HG03139 (cell line): ENCODE measurements at regions not wholly inside any gene's neighbourhood (a gene's known extent, or its start where the extent isn't known, plus 50 kb on each side); places are given as distances from the start of the nearest gene placed in this dataset.

Experiments
- ATAC-seq: cut with Tn5 transposase; IDR thresholded peaks from one replicate; pipeline ENCODE4 v1.9.1; 2021; ENCODE audit not compliant: unreplicated experiment

GRCh38 chr2:217326238-217327022, 466.6 kb upstream of the TNP1 start:
- ATAC-seq: no peak

GRCh38 chr2:217325816-217326215, 466.0 kb upstream of the TNP1 start:
- ATAC-seq: no peak

DNA sequence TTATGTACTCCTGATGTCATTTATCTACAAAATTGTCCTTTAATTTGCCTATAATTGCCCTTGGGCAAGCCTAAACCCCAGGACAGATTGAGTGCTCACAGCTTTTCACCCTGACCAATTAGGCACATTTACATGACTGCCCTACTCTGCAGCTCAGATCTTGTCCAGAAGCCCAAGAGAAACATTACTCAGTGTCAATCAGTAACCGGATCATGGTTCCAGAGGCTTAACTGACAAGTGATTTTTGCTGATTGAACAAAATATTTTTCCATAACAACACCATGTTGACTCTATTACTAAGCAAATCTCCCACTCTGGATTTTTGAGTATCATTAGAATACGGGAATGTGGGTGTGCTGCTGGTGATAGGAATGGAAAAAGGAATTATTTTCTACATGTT, 465.4 kb upstream of the TNP1 start:
- ATAC-seq: no peak

GRCh38 chr2:217316743-217317142, 456.9 kb upstream of the TNP1 start:
- ATAC-seq: peak; percentile 92

GRCh38 chr2:217314021-217314460, 454.2 kb upstream of the TNP1 start:
- no peak for ATAC-seq

DNA sequence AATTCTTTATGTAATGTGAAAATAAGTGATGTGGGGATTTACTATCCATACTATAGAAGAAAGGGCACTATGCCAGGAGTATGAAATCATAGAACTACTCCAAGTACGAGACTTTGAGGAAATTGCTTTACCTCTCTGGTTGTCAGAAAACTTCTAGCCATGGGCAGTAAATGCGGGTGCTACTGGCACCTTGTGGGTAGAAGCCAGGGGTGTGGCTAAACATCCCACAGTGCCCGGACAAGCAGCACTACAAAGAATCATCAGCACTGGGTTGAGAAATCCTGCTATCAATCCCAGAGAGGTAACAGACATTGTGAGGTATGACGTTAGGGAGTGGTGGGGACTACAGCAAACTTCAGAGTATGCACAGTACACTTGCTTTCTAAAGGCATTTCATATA, 453.5 kb upstream of the TNP1 start:
- no peak for ATAC-seq

- no peak for ATAC-seq
Measured at GRCh38 chr2:217309056-217309455, 449.2 kb upstream of the TNP1 start.

- no peak for ATAC-seq
Measured at GRCh38 chr2:217307023-217307422, 447.2 kb upstream of the TNP1 start.

GRCh38 chr2:217305882-217306281, 446.0 kb upstream of the TNP1 start:
- ATAC-seq: no peak

DNA sequence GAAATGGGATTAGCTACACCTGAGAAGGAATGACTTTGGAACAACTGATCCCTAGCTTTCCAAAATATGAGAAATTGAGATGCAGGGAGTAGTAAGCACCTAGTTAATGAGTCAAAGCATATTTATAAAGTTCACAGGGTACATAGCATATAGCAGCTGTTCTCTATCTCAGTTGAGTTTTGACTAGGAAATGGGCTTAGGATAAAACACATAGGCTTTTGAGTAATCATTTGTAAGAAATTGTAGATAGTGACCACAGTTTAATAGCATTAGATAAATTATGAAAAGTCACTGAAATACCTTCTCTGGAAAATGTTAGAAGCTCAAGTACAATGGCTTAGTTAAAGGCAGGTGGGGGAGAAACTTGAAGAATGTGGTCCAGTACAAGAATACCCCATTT, 444.7 kb upstream of the TNP1 start:
- no peak for ATAC-seq

- no peak for ATAC-seq
Measured at GRCh38 chr2:217302856-217303255, 443.0 kb upstream of the TNP1 start.

GRCh38 chr2:217301142-217301925, 441.5 kb upstream of the TNP1 start:
- ATAC-seq: no peak

DNA sequence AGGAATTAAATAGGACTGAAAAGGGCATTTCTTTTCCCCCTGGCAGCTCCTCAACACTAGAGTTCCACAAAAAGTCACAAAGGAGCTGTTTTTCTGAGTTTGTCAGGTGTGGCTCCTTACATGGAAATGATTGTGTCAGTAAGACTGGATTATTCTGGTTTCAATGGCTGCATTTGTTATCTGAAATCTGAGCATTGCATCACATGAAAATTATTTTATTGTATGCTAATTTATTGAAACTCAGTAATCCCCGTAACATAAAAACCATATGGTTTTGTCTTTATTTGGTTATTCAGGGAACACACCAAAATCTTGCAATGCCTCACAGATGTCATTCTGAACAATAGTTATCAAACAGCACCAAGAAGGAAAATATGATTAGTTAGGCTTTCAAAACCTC, 439.7 kb upstream of the TNP1 start:
- no peak for ATAC-seq

GRCh38 chr2:217297096-217297495, 437.2 kb upstream of the TNP1 start:
- ATAC-seq: no peak

DNA sequence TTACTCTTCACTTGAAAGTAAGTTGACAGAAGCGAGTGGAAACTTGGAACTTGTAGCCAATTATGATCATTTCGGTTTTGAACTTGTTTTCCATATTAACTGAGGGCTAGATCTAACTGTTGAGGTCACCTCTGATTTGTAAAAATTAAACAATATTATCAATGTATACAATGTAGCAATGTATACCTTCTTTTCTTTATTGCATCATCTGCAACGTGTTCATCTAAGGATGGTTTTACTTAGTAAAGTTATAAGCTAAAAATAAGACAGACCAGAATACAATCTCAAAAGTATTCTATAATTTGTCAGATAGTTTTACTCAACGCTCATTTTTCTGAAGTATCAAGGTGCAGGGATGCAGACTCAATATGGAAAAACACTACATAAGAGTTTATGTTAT, 435.0 kb upstream of the TNP1 start:
- ATAC-seq: no peak

GRCh38 chr2:217294211-217294610, 434.3 kb upstream of the TNP1 start:
- ATAC-seq: no peak

DNA sequence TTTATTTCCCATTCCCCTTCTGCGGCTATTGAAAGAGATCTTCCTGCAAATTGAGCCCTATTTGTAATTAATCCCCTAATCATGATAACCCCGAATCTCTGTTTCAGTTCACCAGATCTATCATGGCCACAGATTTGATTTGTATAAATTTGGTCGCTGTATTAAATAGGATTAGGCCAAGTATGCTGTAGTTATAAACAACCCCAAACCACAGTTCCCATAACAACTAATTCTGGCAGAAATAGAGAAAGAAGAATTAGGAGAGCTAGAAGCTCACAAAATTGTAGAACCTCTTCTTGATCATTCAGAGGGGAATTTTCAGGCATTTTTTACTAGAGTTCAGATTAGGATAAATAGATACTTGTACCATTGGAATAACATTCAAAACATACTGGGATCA, 433.7 kb upstream of the TNP1 start:
- no peak for ATAC-seq

DNA sequence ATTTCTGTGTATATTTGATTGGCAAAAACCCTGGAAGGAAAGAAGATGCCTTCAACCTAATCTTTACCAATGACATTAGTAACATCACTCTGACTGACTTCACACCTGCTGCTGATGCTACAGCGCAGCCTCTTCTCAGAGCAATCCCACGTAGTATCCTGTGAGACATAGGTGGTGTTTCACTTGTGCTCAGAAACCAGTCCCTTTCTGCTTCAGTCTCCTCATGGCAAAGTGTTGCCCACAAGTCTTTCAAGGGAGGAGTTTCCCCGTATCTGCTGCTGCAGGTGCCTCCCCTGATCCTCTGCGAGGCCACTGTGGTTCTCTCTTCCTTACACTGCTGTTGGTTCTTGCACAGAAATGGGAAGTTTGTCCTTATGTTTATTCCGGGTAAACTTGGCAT, 433.2 kb upstream of the TNP1 start:
- no peak for ATAC-seq

- ATAC-seq: no peak
Measured at GRCh38 chr2:217291259-217291658, 431.4 kb upstream of the TNP1 start.

DNA sequence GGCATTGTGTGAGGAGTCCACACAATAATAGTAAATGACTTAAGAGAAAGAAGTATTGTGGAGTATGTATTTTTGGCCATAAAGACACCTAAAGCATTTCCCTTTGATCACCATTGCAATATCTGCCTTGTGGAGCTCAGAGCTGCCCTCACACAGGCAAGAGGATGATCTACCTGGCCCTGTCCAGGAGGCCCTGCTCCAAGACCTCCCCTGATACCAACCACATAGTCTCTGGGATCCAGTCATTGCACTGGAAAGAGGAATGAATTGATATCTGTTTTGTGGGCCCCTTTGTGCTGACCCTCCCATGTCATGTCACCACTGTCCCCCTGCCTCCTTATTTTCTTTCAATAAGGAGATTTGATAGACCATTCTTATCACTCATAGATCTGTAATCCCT, 430.6 kb upstream of the TNP1 start:
- ATAC-seq: no peak

- ATAC-seq: no peak
Measured at GRCh38 chr2:217289907-217290280, 430.0 kb upstream of the TNP1 start.

DNA sequence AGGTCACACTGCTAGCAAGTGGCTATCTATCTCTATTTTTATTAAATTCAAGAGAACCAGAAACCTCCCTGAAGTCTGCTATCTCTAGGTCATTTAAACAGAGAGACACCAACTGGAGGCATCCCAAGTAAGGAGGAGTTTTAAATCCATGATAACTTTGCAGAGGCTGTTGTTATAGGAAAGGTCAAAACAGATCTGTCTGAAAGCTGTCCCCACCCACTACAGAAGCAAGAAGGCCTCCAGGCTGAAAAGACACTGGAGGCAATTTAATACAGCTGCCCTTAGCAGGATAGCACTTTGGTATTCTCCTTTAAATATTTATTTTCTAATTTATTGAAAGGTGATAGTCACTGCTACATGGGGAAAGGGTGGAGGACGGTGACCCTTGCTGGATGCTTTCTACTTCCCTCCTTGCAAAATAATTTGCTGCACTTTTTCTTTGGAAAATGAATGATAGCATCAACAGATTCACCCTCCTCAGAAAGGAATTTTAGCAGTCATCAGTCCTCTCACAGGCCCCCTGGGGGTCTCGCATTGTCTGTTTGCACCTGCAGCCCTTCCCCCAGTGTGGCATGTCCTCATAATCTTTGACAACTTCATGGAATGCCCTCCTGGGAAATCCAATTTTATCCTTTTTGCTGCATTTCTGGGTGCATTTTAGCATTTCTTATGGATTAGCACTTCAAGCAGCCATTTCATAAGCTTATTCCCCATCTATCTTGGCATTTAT, 429.5 kb upstream of the TNP1 start:
- no peak for ATAC-seq
